Chondrocyte (in vitro differentiated cells): ENCODE measurements at regions not wholly inside any gene's neighbourhood (a gene's known extent, or its start where the extent isn't known, plus 50 kb on each side); places are given as distances from the start of the nearest gene placed in this dataset.

Experiments used
- DNase-seq: peaks from one replicate; pipeline ENCODE4 v3.0.0; 2021; ENCODE audit warnings: mixed read lengths, low spot score
- H3K27ac Mint-ChIP-seq: one replicate; pipeline ENCODE4 v1.8.0; 2021; ENCODE audit warnings: mild to moderate bottlenecking, moderate library complexity, mixed read lengths; ENCODE audit not compliant: unreplicated experiment
- H3K27me3 Mint-ChIP-seq: 2 replicates; pipeline ENCODE4 v1.8.0; 2021; ENCODE audit warnings: low read depth, mixed read lengths
- H3K36me3 Mint-ChIP-seq: 2 replicates; pipeline ENCODE4 v1.8.0; 2021; ENCODE audit warnings: low read depth, mixed read lengths
- H3K4me1 Mint-ChIP-seq: 2 replicates; pipeline ENCODE4 v1.8.0; 2021; ENCODE audit warnings: low read depth, mild to moderate bottlenecking, mixed read lengths
- H3K4me3 Mint-ChIP-seq: one replicate; pipeline ENCODE4 v1.8.0; 2021; ENCODE audit warnings: mild to moderate bottlenecking, moderate library complexity, mixed read lengths; ENCODE audit not compliant: unreplicated experiment
- H3K9me3 Mint-ChIP-seq: 2 replicates; pipeline ENCODE4 v1.8.0; 2021; ENCODE audit warnings: low read depth, mixed read lengths
- TF ChIP-seq, protein P1 (sequence below): fragments of 200-600 bp; sonication (generic); IDR thresholded peaks from 2 replicates; pipeline ENCODE4 v1.5.0; 2021; ENCODE audit warnings: antibody characterized with exemption, mild to moderate bottlenecking, moderate library complexity

DNA sequence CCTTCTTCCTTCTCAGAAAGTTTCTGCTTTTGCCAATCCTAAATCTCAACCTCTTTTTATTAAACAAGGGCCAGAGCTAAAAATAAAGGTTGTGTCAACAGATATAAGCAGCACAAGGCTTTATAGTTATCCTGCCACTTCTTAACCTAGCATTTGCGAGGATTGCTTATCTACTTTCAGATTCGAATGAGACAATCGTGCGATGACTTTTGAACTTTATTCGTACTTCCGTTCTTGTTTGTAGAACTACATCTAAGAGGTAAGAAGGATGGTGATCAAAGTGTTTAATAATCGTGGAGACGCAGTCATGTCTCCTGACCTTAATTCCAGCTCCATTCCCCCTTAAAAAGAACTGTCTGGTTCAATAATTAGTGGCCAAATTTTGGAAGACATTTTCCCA is 578.6 kb downstream of the PIK3C3 start:
- Mint-ChIP-seq H3K9me3 (no peaks in the 10 kb centered on the region), H3K4me1 (peaks cover 10% of the 10 kb centered on the region), H3K27me3 (no peaks in the 10 kb centered on the region), H3K36me3 (no peaks in the 10 kb centered on the region), H3K27ac (no peak overlapping the region), H3K4me3 (no peak overlapping the region)
- TF ChIP-seq, protein P1, sequence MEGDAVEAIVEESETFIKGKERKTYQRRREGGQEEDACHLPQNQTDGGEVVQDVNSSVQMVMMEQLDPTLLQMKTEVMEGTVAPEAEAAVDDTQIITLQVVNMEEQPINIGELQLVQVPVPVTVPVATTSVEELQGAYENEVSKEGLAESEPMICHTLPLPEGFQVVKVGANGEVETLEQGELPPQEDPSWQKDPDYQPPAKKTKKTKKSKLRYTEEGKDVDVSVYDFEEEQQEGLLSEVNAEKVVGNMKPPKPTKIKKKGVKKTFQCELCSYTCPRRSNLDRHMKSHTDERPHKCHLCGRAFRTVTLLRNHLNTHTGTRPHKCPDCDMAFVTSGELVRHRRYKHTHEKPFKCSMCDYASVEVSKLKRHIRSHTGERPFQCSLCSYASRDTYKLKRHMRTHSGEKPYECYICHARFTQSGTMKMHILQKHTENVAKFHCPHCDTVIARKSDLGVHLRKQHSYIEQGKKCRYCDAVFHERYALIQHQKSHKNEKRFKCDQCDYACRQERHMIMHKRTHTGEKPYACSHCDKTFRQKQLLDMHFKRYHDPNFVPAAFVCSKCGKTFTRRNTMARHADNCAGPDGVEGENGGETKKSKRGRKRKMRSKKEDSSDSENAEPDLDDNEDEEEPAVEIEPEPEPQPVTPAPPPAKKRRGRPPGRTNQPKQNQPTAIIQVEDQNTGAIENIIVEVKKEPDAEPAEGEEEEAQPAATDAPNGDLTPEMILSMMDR: no peak
- no peak for DNase-seq

- Mint-ChIP-seq H3K36me3 (no peaks in the 10 kb centered on the region), H3K4me1 (peaks cover 10% of the 10 kb centered on the region), H3K4me3 (no peak overlapping the region), H3K27me3 (no peaks in the 10 kb centered on the region), H3K9me3 (no peaks in the 10 kb centered on the region), H3K27ac (no peak overlapping the region)
- no peak for DNase-seq
- TF ChIP-seq, protein P1: no peak
These were observed 579.3 kb downstream of the PIK3C3 start for GRCh38 chr18:42534313-42534712.

- no peak overlapping the region for H3K4me3 Mint-ChIP-seq
- H3K4me1 Mint-ChIP-seq: peaks cover 10% of the 10 kb centered on the region
- TF ChIP-seq, protein P1: no peak
- DNase-seq: no peak
- H3K36me3 Mint-ChIP-seq: no peaks in the 10 kb centered on the region
- no peaks in the 10 kb centered on the region for H3K9me3 Mint-ChIP-seq
- H3K27ac Mint-ChIP-seq: no peak overlapping the region
- no peaks in the 10 kb centered on the region for H3K27me3 Mint-ChIP-seq
These were observed 579.0 kb downstream of the RIT2 start for GRCh38 chr18:42536442-42536841.

DNA sequence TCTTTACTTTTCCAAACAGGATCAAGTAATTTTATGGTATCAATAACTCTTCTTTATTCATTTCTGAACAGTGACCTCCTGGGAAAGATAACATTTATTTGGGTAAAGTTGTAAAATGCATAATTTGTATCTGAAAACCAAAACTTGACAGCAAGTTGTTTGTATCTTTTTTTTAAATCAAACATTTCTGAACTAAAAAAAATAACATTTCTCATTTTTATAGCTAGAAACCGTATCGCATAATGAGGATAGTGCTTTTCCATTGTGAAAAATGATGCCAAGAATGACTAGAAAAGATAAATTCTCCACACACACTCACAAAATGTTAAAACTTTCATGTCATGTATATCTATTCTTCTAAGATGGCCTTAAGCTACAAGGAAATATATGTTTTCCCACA is 578.2 kb downstream of the RIT2 start:
- no peaks in the 10 kb centered on the region for H3K9me3 Mint-ChIP-seq

DNA sequence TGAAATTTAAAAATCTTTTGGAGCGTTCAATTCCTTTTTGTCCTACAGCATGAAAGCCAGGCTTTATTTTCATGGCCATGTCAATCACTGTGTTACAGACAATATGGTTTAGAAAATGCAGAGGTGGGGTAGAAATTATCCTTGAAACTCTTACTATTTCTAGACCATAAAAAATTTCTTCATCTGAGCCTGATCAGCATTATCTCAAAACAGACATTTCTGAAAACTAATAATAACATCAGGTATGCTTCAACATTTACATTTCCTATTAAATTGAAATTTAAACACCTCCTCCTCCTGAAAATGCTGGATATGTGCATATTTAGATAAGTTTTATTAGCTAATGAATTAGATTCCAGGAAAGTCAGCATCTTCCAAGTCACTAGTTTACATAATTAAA is 570.6 kb downstream of the RIT2 start:
- Mint-ChIP-seq H3K4me1 (peaks cover 3% of the 10 kb centered on the region), H3K27me3 (peaks cover 3% of the 10 kb centered on the region)
- DNase-seq: no peak

More for the DNA sequence above, 578.2 kb downstream of the RIT2 start:
- peaks cover 10% of the 10 kb centered on the region for H3K4me1 Mint-ChIP-seq
- TF ChIP-seq, protein P1: no peak
- no peaks in the 10 kb centered on the region for H3K36me3 Mint-ChIP-seq
- H3K27ac Mint-ChIP-seq: no peak overlapping the region
- H3K27me3 Mint-ChIP-seq: peaks cover 3% of the 10 kb centered on the region
- no peak for DNase-seq
- H3K4me3 Mint-ChIP-seq: no peak overlapping the region

More for the DNA sequence above, 570.6 kb downstream of the RIT2 start:
- Mint-ChIP-seq H3K36me3 (no peaks in the 10 kb centered on the region), H3K27ac (no peak overlapping the region), H3K9me3 (no peaks in the 10 kb centered on the region), H3K4me3 (no peak overlapping the region)
- TF ChIP-seq, protein P1: no peak
